Kidney (tissue), 13 donors: ENCODE measurements at regions not wholly inside any gene's neighbourhood (a gene's known extent, or its start where the extent isn't known, plus 50 kb on each side); places are given as distances from the start of the nearest gene placed in this dataset.

Experiments used
- DNase-seq, 5 donors: peaks; one replicate each; pipeline ENCODE4 v3.0.0-alpha.2; 2013 to 2020
- FAIRE-seq: peaks from 2 replicates; lab custom pipeline; 2012; peaks lifted over from hg19 to GRCh38; lab: Jason Lieb, UNC
- H3K27ac ChIP-seq, 2 donors: one replicate each; pipeline ENCODE4 v1.7.0; 2013; ENCODE audit warnings: low read depth in 2 of 2, low read length in 2 of 2, inconsistent platforms in 1 of 2
- H3K27me3 ChIP-seq: one replicate; pipeline ENCODE4 v1.7.1; 2013; ENCODE audit warnings: low read length, inconsistent platforms; ENCODE audit not compliant: control insufficient read depth, insufficient read depth
- H3K36me3 ChIP-seq, 3 donors: one replicate each; pipeline versions ENCODE4 v1.7.0 to v1.7.1; 2013; ENCODE audit warnings: low read length in 3 of 3, control low read depth in 1 of 3, inconsistent platforms in 1 of 3; ENCODE audit not compliant: insufficient read depth in 3 of 3, control insufficient read depth in 2 of 3
- H3K4me1 ChIP-seq, 3 donors: one replicate each; pipeline versions ENCODE4 v1.7.0 to v1.7.1; 2013; ENCODE audit warnings: low read length in 3 of 3, inconsistent platforms in 1 of 3, low read depth in 1 of 3; ENCODE audit not compliant: control insufficient read depth in 2 of 3, insufficient read depth in 2 of 3
- H3K4me3 ChIP-seq, 3 donors: one replicate each; pipeline versions ENCODE4 v1.7.0 to v1.8.1; 2013; ENCODE audit warnings: low read length in 3 of 3, control low read depth in 1 of 3, inconsistent platforms in 1 of 3
- H3K9ac ChIP-seq, 3 donors: one replicate each; pipeline versions ENCODE4 v1.7.0 to v1.7.1; 2013; ENCODE audit warnings: low read length in 3 of 3, control low read depth in 1 of 3, inconsistent platforms in 1 of 3
- H3K9me3 ChIP-seq, 3 donors: one replicate each; pipeline versions ENCODE4 v1.7.0 to v1.7.1; 2013; ENCODE audit warnings: low read length in 3 of 3, control low read depth in 1 of 3, inconsistent platforms in 1 of 3; ENCODE audit not compliant: control insufficient read depth in 2 of 3, insufficient read depth in 1 of 3
- intact Hi-C: fragments of 100-400 bp; cut with DNase I; formaldehyde crosslinking; loops from one replicate; pipeline ENCODE4 v1.11.1; 2022
- TF ChIP-seq, protein P1 (sequence below): IDR thresholded peaks from 3 replicates; pipeline ENCODE4 v1.5.1; 2012; ENCODE audit warnings: mild to moderate bottlenecking, moderate library complexity, borderline replicate concordance; ENCODE audit not compliant: insufficient read depth; ENCODE audit errors: extremely low read depth
- donor health status: control.
- donor health status: control.
- donor health status: control.
- donor health status: control.
- donor health status: control.
- donor health status: DM: yes; HTN: yes; CAD: no.
- donor health status: Normal renal cell carcinoma (clear cell type).

- no peak for FAIRE-seq
- no peaks in the 10 kb centered on the region for H3K27me3 ChIP-seq
- intact Hi-C loops = no loop called here
Measured at GRCh38 chr4:104866809-104867208, 279.9 kb upstream of the TET2 start.

GRCh38 chr4:104868533-104868932, 278.1 kb upstream of the TET2 start:
- no peak for DNase-seq
- FAIRE-seq = no peak
- H3K9ac ChIP-seq = no peak overlapping the region
- TF ChIP-seq, protein P1, sequence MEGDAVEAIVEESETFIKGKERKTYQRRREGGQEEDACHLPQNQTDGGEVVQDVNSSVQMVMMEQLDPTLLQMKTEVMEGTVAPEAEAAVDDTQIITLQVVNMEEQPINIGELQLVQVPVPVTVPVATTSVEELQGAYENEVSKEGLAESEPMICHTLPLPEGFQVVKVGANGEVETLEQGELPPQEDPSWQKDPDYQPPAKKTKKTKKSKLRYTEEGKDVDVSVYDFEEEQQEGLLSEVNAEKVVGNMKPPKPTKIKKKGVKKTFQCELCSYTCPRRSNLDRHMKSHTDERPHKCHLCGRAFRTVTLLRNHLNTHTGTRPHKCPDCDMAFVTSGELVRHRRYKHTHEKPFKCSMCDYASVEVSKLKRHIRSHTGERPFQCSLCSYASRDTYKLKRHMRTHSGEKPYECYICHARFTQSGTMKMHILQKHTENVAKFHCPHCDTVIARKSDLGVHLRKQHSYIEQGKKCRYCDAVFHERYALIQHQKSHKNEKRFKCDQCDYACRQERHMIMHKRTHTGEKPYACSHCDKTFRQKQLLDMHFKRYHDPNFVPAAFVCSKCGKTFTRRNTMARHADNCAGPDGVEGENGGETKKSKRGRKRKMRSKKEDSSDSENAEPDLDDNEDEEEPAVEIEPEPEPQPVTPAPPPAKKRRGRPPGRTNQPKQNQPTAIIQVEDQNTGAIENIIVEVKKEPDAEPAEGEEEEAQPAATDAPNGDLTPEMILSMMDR = no peak
- no peaks in the 10 kb centered on the region for H3K9me3 ChIP-seq
- intact Hi-C loops = no loop called here
- no peak overlapping the region for H3K27ac ChIP-seq
- no peak overlapping the region for H3K4me3 ChIP-seq
- no peaks in the 10 kb centered on the region for H3K36me3 ChIP-seq
- H3K4me1 ChIP-seq = no peaks in the 10 kb centered on the region
- no peaks in the 10 kb centered on the region for H3K27me3 ChIP-seq

More at GRCh38 chr4:104866809-104867208, 279.9 kb upstream of the TET2 start:
- Histone ChIP-seq H3K9me3 (peaks cover 0 to 5% (median 4%) of the 10 kb centered on the region in 3 donors), H3K9ac (no peak overlapping the region), H3K4me3 (no peak overlapping the region), H3K36me3 (no peaks in the 10 kb centered on the region), H3K4me1 (no peaks in the 10 kb centered on the region), H3K27ac (no peak overlapping the region)
- DNase-seq = no peak
- TF ChIP-seq, protein P1 = no peak

DNA sequence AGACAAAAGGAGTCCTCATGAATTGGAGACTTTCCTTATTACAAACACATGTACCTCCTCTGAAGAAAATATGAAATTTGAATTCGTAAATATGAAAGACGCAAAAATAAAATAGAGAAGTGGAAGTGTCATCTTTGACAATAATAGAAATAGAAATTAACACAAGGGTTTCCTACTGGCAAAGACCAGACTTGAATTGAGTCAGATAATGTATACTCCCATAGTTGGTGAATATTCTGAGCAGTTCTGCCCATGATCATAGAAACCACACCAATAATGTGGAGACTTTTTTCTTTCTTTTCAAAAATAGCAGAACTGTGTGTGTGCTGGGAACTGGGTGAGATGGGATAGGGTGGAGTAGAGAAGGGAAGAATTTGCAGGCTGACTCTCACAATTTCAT, 277.7 kb upstream of the TET2 start:
- Histone ChIP-seq H3K27ac (no peak overlapping the region), H3K4me3 (no peak overlapping the region), H3K4me1 (no peaks in the 10 kb centered on the region), H3K9ac (no peak overlapping the region), H3K36me3 (no peaks in the 10 kb centered on the region), H3K27me3 (no peaks in the 10 kb centered on the region), H3K9me3 (no peaks in the 10 kb centered on the region)
- TF ChIP-seq, protein P1 = no peak
- DNase-seq (no peak), FAIRE-seq (no peak)
- intact Hi-C loops = no loop called here

DNA sequence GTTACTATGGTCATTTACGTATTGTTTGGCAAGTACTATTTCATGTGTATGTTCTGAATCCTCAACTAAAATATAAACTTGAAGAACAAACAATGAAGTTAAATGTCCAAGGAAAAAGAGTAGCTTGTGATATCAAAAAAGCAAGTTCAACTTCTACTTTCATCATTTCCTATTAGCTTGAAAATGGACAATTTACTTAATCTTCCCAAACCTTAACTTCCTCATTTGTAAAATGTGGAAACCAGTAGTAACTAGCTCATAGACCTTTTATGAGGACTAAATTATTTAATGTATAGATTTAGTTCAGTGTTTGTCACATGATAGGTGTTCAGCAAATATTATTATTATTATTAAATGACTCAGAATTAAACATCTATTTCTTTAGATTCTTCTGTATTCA, 276.8 kb upstream of the TET2 start:
- no peak for DNase-seq
- no peak overlapping the region for H3K4me3 ChIP-seq
- no peaks in the 10 kb centered on the region for H3K4me1 ChIP-seq
- no peak for FAIRE-seq
- no peaks in the 10 kb centered on the region for H3K9me3 ChIP-seq
- no peaks in the 10 kb centered on the region for H3K36me3 ChIP-seq
- TF ChIP-seq, protein P1 = no peak
- no peaks in the 10 kb centered on the region for H3K27me3 ChIP-seq
- no peak overlapping the region for H3K27ac ChIP-seq
- H3K9ac ChIP-seq = no peak overlapping the region
- intact Hi-C loops = no loop called here
